ENCODE measurements at regions not wholly inside any gene's neighbourhood (a gene's known extent, or its start where the extent isn't known, plus 50 kb on each side); places are given as distances from the start of the nearest gene placed in this dataset.

DNA sequence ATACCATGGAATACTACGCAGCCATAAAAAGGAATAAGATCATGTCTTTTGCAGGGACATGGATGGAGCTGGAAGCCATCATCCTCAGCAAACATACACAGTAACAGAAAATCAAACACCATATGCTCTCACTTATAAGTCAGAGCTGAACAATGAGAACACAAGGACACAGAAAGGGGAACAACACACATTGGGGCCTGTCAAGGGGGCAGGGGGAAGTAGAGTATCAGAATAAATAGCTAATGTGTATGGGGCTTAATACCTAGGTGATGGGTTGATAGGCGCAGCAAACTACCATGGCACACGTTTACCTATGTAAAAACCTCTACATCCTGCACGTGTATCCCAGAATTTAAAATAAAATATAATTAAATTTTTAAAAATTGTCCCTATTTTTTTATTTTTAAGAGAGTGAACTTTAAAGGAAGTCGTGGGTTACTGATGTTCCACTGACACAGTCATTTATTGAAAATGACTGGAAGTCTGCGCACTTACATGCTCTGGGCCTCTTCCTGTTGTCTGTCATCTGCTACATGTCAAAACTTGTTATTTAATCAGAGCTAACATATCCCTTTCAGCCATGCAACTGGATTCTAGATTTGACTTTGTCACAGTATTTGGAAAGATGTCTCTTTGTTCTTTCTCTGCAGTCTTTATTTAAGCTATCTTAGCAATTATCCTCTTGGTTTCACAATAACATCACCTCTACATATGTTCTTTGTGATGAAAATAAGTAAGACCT, 73.7 kb upstream of the ABCB5 start:
- peak; percentile 50; the same call in 1 of the 3 replicates for ATAC-seq
- TF ChIP-seq TCF4 (CRISPR knock-in tag; IDR thresholded peaks at IDR 0.05; ENCODE audit: borderline replicate concordance) (peak; percentile 86), BACH2 (CRISPR knock-in tag; IDR thresholded peaks at IDR 0.05; ENCODE audit: borderline replicate concordance) (no peak), OSR1 (CRISPR knock-in tag; IDR thresholded peaks at IDR 0.05) (no peak), GLIS3 (CRISPR knock-in tag; IDR thresholded peaks at IDR 0.05) (no peak), ZNF70 (CRISPR knock-in tag; IDR thresholded peaks at IDR 0.05) (0 out of 2 replicates have a peak, but pooled peaks have one; percentile 40), ZFP30 (CRISPR knock-in tag; IDR thresholded peaks at IDR 0.05) (0 out of 2 replicates have a peak, but pooled peaks have one; percentile 4), RARB (CRISPR knock-in tag; IDR thresholded peaks at IDR 0.05) (no peak), TOX (CRISPR knock-in tag; IDR thresholded peaks at IDR 0.05; ENCODE audit: borderline replicate concordance) (no peak), ZC3H10 (CRISPR knock-in tag; IDR thresholded peaks at IDR 0.05) (no peak), CSDC2 (CRISPR knock-in tag; IDR thresholded peaks at IDR 0.05) (no peak), ESRRG (CRISPR knock-in tag; IDR thresholded peaks at IDR 0.05) (no peak), SNAI2 (CRISPR knock-in tag; IDR thresholded peaks at IDR 0.05) (no peak), ZFP3 (CRISPR knock-in tag; IDR thresholded peaks at IDR 0.05) (0 out of 2 replicates have a peak, but pooled peaks have one; percentile 46), ARNTL (CRISPR knock-in tag; IDR thresholded peaks at IDR 0.05; ENCODE audit: borderline replicate concordance, low read depth) (no peak), ZNF8 (CRISPR knock-in tag; IDR thresholded peaks at IDR 0.05) (0 out of 2 replicates have a peak, but pooled peaks have one; percentile 52), ZNF565 (CRISPR knock-in tag; conservative IDR thresholded peaks at IDR 0.05; ENCODE audit: low read depth) (no peak), PPARA (CRISPR knock-in tag; IDR thresholded peaks at IDR 0.05; ENCODE audit: borderline replicate concordance) (no peak), ISL1 (CRISPR knock-in tag; IDR thresholded peaks at IDR 0.05) (peak; percentile 86)
- TF ChIP-seq, protein P1, sequence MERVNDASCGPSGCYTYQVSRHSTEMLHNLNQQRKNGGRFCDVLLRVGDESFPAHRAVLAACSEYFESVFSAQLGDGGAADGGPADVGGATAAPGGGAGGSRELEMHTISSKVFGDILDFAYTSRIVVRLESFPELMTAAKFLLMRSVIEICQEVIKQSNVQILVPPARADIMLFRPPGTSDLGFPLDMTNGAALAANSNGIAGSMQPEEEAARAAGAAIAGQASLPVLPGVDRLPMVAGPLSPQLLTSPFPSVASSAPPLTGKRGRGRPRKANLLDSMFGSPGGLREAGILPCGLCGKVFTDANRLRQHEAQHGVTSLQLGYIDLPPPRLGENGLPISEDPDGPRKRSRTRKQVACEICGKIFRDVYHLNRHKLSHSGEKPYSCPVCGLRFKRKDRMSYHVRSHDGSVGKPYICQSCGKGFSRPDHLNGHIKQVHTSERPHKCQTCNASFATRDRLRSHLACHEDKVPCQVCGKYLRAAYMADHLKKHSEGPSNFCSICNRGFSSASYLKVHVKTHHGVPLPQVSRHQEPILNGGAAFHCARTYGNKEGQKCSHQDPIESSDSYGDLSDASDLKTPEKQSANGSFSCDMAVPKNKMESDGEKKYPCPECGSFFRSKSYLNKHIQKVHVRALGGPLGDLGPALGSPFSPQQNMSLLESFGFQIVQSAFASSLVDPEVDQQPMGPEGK (CRISPR knock-in tag; IDR thresholded peaks at IDR 0.05; ENCODE audit: borderline replicate concordance): no peak
- TF ChIP-seq, protein P2, sequence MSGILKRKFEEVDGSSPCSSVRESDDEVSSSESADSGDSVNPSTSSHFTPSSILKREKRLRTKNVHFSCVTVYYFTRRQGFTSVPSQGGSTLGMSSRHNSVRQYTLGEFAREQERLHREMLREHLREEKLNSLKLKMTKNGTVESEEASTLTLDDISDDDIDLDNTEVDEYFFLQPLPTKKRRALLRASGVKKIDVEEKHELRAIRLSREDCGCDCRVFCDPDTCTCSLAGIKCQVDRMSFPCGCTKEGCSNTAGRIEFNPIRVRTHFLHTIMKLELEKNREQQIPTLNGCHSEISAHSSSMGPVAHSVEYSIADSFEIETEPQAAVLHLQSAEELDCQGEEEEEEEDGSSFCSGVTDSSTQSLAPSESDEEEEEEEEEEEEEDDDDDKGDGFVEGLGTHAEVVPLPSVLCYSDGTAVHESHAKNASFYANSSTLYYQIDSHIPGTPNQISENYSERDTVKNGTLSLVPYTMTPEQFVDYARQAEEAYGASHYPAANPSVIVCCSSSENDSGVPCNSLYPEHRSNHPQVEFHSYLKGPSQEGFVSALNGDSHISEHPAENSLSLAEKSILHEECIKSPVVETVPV (CRISPR knock-in tag; IDR thresholded peaks at IDR 0.05): no peak
- TF ChIP-seq, protein P3, sequence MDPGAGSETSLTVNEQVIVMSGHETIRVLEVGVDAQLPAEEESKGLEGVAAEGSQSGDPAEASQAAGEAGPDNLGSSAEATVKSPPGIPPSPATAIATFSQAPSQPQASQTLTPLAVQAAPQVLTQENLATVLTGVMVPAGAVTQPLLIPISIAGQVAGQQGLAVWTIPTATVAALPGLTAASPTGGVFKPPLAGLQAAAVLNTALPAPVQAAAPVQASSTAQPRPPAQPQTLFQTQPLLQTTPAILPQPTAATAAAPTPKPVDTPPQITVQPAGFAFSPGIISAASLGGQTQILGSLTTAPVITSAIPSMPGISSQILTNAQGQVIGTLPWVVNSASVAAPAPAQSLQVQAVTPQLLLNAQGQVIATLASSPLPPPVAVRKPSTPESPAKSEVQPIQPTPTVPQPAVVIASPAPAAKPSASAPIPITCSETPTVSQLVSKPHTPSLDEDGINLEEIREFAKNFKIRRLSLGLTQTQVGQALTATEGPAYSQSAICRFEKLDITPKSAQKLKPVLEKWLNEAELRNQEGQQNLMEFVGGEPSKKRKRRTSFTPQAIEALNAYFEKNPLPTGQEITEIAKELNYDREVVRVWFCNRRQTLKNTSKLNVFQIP (CRISPR knock-in tag; IDR thresholded peaks at IDR 0.05; ENCODE audit: borderline replicate concordance, low read depth): no peak
- TF ChIP-seq, protein P4, sequence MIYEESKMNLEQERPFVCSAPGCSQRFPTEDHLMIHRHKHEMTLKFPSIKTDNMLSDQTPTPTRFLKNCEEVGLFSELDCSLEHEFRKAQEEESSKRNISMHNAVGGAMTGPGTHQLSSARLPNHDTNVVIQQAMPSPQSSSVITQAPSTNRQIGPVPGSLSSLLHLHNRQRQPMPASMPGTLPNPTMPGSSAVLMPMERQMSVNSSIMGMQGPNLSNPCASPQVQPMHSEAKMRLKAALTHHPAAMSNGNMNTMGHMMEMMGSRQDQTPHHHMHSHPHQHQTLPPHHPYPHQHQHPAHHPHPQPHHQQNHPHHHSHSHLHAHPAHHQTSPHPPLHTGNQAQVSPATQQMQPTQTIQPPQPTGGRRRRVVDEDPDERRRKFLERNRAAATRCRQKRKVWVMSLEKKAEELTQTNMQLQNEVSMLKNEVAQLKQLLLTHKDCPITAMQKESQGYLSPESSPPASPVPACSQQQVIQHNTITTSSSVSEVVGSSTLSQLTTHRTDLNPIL (CRISPR knock-in tag; IDR thresholded peaks at IDR 0.05; ENCODE audit: low read depth): peak; percentile 27; the same call in 1 of the 2 replicates
- TF ChIP-seq, protein P5, sequence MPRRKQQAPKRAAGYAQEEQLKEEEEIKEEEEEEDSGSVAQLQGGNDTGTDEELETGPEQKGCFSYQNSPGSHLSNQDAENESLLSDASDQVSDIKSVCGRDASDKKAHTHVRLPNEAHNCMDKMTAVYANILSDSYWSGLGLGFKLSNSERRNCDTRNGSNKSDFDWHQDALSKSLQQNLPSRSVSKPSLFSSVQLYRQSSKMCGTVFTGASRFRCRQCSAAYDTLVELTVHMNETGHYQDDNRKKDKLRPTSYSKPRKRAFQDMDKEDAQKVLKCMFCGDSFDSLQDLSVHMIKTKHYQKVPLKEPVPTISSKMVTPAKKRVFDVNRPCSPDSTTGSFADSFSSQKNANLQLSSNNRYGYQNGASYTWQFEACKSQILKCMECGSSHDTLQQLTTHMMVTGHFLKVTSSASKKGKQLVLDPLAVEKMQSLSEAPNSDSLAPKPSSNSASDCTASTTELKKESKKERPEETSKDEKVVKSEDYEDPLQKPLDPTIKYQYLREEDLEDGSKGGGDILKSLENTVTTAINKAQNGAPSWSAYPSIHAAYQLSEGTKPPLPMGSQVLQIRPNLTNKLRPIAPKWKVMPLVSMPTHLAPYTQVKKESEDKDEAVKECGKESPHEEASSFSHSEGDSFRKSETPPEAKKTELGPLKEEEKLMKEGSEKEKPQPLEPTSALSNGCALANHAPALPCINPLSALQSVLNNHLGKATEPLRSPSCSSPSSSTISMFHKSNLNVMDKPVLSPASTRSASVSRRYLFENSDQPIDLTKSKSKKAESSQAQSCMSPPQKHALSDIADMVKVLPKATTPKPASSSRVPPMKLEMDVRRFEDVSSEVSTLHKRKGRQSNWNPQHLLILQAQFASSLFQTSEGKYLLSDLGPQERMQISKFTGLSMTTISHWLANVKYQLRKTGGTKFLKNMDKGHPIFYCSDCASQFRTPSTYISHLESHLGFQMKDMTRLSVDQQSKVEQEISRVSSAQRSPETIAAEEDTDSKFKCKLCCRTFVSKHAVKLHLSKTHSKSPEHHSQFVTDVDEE (CRISPR knock-in tag; IDR thresholded peaks at IDR 0.05): peak; percentile 84

DNA sequence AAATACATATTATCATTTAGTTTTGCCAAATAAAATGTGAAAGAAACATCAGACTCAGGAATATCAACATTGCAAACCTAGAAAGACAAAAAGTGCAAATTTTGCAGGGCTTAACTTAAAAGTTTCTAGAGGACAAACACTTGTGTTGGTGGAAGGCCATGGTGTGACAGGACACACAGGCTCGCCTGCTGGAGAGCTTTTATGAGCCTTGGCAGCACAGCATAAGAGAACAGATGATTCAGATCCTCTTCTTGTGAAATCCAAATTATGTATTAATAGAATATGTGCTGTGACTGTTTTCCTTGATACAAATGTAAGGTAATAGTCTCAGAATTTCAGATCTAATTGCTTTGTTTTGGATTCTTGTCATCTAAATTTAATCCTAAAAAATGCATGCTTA, 72.9 kb upstream of the ABCB5 start:
- TF ChIP-seq ZNF70 (CRISPR knock-in tag; IDR thresholded peaks at IDR 0.05): no peak
- TF ChIP-seq ISL1 (CRISPR knock-in tag; IDR thresholded peaks at IDR 0.05): 0 out of 2 replicates have a peak, but pooled peaks have one; percentile 27
- ATAC-seq: no peak

All from SK-N-SH treated with all-trans-retinoic acid at 6 μM for 48 hours (cell line).